Midbrain (tissue), 1 donor: ENCODE measurements at regions not wholly inside any gene's neighbourhood (a gene's known extent, or its start where the extent isn't known, plus 50 kb on each side); places are given as distances from the start of the nearest gene placed in this dataset.

Source experiments
- DNase-seq: peaks from one replicate; lab custom pipeline; 2025; lab: John Stamatoyannopoulos, UW

DNA sequence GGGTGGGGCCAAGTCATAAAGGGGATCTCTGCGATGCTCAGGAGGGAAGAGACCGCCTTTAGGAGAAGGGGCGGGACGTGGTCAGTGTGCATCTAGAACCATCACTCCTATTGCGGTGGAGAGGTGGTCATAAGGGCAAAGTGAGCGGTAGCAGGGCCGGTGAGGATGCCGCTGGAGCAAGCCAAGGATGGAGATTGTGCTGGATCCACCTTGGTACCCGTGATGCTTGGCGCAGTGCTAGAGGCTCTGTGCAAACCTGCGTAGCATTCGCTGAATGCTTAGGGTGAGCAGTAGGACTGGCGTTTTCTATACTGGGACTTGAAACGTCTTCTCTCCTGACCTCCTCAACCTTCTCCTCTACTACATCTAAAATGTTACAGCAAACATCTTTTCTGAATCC, 294.2 kb downstream of the FGF9 start:
- DNase-seq = no peak

DNA sequence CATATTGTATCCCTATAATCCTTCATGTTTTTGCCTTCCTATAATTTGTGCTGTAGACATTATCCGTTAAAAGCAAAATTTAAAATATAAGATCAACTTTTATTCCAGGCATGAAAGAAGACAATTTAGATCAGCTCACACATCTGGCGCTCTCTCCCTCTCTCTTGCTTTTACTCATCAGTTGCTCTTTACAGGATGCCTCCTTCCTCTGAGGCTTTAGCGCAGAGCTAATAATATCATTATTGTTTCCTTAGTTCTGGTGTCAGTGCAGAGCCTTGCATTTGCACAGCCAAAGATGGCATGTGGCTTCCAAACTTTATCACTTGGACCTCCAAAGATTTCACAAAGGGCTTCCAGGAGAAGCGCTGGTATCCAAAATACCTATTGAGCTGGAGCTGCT, 295.1 kb downstream of the FGF9 start:
- no peak for DNase-seq

DNA sequence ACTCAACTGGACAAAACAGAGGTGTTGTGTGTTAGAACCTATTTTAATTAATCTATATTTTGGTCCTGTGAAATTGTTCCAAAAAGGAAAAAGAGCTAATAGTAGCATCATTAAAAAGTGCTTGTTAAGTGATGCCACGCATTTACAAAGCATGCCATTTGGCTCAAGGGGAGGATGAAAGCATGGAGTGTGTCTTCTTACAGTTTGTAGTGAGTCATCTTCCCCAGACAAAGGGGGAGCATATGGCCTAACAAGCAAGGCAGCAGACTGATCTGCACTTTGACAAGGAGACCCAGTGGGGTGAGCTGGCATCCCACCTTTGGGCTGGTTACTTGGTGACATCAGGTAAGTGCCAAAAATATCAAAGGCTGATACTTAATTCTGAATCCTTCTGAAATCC, 297.0 kb downstream of the FGF9 start:
- no peak for DNase-seq

DNA sequence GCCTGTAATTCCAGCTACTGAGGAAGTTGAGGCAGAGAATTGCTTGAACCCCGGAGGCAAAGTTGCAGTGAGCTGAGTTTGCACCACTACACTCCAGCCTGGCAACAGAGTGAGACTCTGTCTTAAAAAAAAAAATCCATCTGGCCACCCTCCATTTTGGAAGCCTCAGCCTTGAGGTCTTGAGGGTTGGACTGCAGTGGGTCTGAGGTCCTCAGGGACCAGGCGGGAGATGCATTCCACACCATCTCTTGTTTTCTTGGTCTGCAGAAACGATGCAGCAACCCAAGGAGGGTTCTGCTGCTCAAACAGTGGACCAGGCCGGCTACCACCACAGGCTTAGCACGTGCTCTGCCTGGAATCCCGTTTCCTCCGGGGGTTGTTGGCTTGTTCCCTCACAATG, 299.3 kb downstream of the FGF9 start:
- DNase-seq = no peak

DNA sequence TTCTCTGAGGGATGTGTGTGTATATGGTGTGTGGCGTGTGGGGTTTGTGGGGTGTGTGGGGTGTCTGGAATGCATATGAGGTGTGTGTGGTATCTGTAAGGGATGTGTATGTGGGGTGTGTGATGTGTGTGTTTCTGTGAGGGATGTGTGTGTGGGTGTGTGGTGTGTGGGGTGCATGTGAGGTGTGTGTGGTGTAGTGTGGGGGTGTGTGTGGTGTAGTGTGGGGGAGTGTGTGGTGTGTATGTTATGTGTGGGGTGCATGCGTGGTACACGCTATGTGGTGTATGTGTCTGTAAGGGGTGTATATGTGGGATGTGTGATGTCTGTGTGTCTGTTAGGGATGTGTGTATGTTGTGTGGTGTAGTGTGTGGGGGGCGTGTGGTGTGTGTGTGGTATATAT, 300.0 kb downstream of the FGF9 start:
- DNase-seq = no peak

DNA sequence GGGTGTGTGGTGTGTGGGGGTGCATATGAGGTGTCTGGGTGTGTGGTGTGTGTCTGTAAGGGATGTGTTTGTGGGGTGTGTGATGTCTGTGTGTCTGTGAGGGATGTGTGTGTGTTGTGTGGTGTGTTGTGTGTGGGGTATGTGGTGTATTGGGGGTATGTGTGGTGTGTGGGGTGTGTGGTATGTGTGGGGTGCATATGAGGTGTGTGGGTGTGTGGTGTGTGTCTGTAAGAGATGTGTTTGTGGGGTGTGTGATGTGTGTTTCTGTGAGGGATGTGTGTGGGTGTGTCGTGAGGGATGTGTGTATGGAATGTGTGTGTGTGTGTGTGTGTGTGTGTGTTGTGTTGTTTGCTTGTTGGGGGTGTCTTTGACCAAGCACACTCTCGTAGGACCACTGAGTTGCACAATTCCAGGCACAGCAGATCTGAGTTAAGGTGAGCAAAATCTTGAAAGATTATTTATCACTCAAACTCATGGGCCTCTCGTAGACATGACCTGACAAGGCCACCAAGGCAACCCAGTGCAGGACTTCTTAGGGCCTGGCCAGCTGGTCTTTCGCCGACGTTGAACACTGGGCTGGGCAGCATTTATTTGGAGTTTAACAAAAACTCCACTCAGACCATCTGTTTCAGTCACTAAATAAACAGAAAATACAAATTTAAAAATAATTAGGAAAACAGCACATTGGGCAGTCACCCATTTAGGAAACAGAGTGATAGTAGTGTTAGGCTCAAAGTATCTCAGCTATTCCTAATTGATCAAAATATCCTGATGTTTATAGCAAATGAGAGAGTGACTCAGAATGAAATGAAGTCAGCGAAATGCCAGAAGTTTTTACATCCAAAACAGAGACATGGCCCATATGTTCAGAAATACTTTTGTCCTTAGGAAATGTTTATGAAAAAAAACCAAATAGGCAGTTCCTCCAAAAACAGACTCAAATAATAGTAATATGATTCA, 301.1 kb downstream of the FGF9 start:
- DNase-seq = no peak

DNA sequence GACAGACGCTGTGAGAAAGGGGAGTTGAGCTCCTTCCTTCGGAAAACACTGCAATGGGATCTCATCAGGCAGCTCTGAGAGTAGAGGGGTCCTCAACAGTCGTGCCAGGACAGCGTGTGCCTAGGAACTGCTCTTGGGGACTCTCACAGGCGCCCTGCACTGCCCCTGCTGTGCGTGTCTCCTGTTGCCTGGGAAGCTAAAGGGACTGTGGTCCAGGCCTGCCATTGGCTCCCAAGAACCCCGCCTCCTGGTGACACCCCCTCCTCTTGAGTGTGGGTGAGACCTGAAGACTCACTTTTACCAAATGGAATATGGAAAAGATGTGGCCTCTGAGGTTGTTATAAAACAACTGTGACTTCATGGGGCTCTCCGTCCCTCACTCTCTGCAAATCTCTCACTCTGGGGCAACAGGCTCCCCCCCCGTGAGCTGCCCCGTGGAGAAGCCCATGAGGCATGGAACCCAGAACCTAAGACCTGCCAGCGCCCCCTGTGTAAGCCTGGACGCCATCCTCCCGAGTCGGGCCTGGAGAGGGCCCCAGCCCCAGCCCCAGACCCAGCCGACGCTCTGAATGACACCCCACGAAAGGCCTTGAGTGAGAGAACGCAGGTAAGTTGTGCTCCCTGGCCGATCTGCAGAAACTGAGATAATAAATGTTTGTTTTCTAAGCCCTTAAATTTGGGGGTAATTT, 302.7 kb downstream of the FGF9 start:
- DNase-seq = no peak

DNA sequence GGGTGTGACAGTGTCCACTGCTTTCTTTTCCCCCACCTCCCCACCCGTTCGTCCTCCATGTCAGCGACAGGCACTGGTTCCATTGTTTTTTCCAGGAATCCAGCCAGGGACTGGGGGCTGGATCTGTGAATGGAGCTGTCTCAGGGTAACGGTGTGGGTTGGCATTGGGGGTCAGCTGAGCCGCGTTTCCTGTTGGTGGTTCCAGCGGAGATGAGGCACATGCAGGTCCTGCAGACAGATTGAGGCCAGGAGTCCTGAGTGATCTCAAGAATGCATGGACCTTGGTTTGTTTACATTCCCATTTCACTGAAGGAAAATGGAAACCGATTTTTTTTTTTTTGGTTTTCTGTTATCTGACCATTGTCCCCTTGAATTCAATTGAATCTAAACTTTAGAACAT, 303.9 kb downstream of the FGF9 start:
- no peak for DNase-seq

DNA sequence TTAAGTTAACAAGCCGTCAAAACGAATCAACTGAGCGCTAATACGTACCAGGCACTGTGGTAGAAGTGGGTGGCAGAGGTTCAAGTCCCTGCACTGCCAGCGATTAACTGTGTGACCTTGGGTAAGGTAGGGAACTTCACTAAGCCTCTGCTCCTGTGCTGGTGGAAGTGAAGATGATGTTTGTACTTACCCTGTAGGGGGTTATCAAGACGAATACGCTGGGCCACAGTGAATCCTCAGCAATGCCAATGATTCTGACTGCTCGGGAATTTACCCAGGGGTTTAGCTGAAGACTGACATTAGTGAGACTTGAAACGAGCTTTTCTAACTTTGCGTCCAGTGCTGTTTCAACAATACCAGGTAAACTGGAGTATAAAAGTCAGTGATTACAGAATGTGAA, 305.3 kb downstream of the FGF9 start:
- no peak for DNase-seq

DNA sequence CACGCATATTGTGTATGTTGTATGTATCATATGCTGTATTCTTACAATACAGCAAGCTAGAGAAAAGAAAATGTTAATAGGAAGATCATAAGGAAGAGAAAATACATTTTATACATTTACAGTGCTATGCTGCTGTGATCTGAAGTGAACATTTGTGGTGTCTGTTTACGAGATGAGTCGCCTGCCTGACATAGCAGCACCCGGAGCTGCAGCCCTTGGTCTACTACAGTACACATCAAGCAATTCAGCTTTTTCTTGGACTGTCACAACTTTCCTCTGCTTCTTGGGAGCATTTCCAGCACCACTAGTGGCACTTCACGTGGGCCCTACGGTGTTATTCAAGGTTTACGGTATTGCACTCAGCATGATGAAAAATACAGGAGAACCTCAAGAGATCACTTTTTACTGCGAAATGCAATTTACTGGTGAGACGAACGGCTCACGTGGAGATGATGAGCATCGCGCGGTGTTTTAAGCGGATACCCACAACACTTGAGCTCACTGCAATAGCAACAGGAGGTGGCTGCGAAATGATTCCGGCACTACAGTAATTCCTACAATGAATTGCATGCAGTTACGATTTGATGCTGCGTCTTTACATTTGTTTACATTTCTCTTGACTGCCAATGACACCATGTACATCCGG, 308.4 kb downstream of the FGF9 start:
- DNase-seq = no peak

DNA sequence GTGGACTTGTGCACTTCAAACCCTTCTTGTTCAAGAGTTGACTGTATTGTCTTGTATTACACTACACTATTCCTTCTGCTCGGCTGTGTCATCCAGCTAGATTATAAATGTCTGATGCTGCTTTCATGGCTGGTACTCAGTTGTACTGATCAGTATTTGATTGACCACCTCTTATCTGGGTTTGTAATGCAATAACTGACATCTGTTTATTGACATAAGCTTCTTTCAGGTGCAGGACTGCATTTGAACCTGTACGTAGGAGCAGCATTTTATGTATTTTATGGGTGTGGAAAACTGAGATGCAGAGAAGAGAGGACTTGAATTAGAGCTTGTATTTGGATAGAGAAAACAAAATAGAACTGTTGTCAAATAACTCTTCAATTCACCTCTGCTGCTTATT, 309.2 kb downstream of the FGF9 start:
- DNase-seq = no peak

DNA sequence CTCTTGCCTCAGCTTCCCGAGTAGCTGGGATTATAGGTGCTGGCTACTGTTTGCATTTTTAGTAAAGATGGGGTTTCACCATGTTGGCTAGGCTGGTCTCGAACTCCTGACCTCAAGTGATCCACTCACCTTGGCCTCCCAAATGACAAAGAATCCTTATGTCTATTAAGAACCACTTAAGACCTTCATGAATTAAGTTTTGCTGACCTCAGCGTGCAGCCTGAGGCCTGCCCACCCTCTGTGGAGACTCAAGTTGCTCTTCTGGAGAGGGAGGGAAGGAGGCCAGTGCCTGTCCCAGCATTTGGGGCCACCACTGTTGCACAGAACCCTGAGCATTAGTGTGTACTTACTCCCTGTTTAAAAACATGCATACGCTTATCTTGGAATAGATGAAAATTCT, 313.3 kb downstream of the FGF9 start:
- no peak for DNase-seq

DNA sequence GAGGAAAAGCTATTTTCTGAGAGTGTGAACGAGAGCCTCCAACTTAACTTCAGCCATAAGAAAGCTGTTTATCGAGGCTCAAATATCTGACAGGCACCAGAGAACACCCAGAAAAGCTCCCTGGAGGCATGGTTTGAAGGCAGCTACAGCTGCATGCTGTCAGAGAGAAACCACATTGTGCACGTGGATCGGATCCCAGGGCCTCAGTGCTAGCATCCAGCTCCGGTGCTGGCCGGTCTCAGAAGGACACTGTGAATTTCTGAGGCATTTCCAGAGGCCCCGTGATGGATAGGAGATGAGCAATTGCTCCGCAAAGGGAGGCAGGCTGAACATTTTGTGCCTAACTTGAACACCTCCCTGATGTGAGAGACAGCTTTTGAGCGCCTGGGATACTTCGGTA, 315.7 kb downstream of the FGF9 start:
- DNase-seq = no peak

DNA sequence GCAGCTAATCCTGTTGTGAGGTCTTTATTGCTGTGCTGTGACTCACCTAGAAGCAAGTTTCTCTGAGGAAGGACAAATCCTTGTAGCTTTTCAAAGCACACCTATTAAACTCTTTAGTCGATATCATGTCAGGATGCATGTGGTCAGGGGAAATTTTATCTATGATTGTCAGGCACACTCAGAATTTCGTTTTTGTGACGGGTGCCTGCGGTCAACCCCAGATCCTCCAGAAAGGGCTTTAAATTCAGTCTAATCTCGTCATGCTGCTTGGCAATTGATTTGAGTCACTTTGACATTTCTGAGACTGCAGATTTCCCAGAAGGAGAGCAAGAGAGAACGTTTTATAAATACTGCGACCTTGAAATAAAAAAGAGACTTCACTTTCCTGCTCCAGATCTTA, 316.9 kb downstream of the FGF9 start:
- no peak for DNase-seq

DNA sequence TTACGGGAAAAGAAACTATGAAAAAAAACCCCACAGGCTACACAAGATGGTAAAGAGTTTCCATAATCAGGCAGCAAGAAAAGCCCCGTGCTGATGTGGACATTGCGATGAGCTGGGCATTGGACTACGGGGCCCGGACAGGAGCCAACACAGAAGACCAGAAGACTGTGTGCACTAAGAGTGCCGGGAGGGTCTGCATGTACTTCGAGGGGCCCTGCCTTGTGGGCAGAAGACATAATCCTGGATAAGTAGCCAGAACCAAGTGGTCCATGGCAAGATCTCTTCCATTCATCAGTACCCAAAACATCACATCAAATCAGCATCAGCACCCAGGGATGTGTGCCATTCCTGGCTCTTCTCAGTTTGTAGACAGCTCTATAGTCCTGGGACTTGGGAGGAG, 317.8 kb downstream of the FGF9 start:
- DNase-seq = no peak

DNA sequence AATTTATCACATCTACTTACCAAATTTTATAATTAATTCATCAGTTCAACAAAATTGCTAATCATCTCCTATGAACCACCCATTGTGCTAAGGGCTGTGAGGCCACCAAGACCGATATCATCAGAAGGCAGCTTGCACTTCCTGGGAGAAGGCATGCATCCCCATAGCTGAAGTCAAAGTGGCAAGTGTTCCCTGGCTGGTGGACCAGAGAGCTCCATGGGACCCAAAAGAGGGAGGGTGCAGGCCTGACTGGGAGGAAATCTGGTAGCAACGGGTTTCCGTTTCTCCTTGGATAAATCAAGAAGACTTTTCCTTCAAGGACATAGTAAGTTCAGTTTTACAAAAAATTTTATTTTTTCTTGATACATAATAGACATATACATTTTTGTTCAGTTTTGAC, 325.2 kb downstream of the FGF9 start:
- DNase-seq = no peak

DNA sequence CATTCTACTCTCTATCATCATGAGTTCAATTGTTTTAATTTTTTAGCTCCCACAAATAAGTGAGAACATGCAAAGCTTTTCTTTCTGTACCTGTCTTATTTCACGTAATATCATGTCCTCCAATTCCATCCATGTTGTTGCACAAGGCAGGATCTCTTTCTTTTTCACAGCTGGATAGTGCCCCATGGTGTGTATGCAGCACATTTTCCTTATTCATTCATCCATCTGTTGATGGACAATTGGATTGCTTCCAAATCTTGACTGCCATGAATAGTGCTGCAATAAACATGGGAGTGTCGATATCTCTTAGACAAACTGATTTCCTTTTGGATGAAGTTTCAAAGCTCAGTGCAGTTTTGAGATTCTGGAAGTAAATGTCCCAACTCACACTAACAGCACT, 326.9 kb downstream of the FGF9 start:
- no peak for DNase-seq

DNA sequence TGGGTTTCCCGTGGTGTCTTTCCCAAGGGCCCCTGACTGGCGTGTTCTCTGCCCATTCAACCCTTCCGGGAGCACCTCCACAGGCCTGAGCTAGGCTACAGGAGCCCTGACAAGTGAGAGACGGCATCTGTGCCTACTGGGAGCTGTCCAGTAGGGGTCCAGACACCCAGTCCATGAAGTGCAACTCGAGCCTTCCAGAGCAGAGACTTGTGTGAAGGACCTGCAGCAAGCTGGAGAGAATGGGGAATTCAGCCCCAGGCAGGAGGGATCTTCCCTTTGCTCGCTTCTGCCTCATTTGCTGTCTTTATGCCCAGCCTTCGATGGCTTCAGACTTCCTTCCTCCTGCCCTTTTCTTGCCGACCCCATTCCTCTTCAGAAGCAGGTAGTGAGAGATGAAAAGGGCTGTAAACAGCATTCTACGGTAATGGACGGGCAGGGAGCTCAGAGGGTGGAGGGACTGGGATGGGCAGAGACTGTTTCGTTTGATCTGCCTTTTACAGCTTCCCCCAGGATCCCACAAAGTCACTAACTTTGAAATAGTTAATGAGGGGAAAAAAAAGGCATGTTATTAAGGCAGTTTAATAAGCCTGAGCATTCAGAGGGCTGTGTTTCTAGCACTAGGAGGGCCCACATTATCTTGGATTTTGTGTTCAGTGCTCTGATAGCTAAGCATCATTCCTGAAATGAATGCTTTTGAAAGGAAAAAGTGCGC, 327.6 kb downstream of the FGF9 start:
- DNase-seq = no peak

DNA sequence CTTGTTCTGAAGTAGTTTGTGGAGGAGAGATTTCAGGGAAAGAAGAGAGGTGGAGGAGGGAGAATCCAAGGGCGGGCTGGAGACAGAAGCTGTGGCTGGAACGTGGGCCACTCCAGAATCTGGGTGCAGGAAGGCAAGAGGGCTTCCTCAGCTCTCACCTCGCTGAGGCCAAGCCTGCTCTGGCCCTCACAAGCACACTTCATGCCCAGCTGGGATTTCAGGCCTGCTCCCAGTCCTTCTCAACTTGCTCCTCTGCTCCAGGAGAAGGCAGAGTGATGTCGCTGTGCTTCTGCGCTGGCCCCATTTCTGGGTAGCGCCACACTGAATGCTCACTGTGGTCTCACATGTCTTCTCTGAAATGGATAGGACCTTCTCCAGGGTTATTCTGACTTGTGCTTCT, 328.8 kb downstream of the FGF9 start:
- no peak for DNase-seq

DNA sequence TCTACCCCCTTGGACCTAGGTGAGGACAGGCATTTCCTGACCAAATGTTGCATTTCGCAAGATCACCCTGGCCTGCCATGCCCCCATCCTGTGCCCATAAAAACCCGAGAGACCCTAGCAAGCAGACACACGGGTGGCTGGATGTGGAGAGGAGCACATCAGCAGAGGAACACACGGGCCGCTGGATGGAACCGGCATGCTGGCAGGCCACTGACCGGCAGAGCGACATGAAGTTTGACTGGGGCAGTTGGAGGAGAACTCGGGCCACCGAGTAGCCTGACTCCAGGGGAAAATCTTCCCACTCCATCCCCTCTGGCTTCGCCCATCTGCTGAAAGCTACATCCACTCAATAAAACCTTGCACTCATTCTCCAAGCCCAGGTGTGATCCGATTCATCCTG, 329.3 kb downstream of the FGF9 start:
- DNase-seq = no peak

DNA sequence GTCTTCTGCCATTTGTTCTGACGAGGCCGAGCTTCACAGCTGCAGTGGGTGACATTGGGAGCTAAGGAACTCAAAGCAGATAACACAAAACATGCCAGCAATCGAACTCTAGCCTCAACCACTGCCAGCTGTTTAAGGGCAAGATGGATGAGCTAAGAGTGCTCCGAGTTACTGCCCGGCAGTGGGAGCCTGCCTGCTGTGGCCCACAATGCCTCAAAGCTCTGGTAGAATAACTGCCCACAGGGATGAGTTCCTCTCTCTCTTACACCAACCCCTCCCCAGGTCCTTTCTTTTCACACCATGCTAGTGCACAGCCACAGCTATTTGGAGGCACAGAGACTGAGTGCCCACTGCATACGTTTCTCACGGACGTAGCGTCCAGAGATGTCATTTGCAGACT, 330.5 kb downstream of the FGF9 start:
- DNase-seq = no peak

DNA sequence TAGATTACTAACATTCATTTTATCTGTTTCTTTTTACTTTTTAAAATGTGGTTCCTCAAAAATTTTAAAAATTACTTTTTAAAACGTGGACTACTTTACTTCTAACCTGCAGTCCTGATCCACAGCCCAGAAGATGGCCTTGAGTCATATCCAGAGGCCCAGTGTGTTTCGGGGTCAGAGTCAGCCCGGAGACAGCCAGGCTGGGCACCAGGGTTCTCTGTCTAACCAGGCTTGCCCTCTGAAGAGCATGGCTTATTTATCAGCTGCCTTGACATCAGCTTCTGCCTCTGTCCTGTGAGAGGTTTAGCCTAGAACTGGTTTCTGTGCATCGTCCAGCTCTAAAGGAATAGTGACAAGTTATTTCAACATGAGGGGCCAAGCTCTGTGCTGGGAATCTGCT, 332.0 kb downstream of the FGF9 start:
- no peak for DNase-seq
